ENCODE measurements at regions not wholly inside any gene's neighbourhood (a gene's known extent, or its start where the extent isn't known, plus 50 kb on each side); places are given as distances from the start of the nearest gene placed in this dataset.

DNA sequence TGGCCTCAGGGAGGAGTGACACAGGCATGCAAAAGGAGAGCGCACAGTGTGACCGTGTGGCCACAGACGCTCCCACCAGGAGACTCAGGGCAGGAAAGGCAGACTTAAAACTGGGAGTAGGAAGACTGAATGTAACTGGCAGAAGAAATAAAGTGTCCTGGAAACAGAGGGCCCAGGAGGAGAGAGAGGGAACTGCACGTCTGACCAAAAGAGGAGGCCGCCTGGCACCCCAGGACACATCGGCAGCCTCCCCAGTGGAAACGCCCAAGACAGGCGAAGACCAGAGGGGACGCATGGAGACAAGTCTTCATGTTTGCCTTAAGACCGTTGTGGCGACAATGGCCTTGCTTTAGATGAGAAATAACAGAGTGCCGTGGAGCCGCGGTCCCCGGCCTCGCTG is 163.6 kb upstream of the ALKAL2 start:
- no CpG with 5 or more reads among the region's 16 CpGs for WGBS (ENCODE audit: extremely low coverage, insufficient coverage, insufficient read length)
- no peak overlapping the region for H4K8ac ChIP-seq (ENCODE audit: low read depth, low read length)

GRCh38 chr2:449246-450067 is 161.6 kb upstream of the ALKAL2 start:
- Histone ChIP-seq H3K14ac (ENCODE audit: low read length) (no peak overlapping the region), H2AFZ (ENCODE audit: insufficient read depth, low read length, poor library complexity) (no peak overlapping the region), H4K8ac (ENCODE audit: low read depth, low read length) (no peak overlapping the region), H2BK5ac (ENCODE audit: low read depth, low read length, poor library complexity) (no peak overlapping the region), H3K79me2 (ENCODE audit: control insufficient read depth, insufficient read depth, low read length, poor library complexity) (no peaks in the 10 kb centered on the region), H3K4ac (ENCODE audit: low read depth, low read length) (no peak overlapping the region), H3K4me1 (ENCODE audit: control insufficient read depth in 1 of 2, insufficient read depth in 2 of 2, low read length in 2 of 2) (no peaks in the 10 kb centered on the region), H3K27me3 (ENCODE audit: insufficient read depth, low read length) (no peaks in the 10 kb centered on the region), H3K4me3 (ENCODE audit: low read depth, low read length) (no peak overlapping the region), H3K79me1 (ENCODE audit: low read length) (no peaks in the 10 kb centered on the region), H2AK5ac (ENCODE audit: low read length) (no peak overlapping the region), H4K12ac (ENCODE audit: low read depth, low read length) (no peak overlapping the region), H3K9me3 (ENCODE audit: insufficient read depth, low read depth, low read length) (no peaks in the 10 kb centered on the region), H3K23ac (ENCODE audit: low read length) (no peak overlapping the region), H3K27ac (ENCODE audit: low read depth, low read length) (no peak overlapping the region), H3K18ac (ENCODE audit: low read length) (no peak overlapping the region), H2BK12ac (ENCODE audit: low read length) (no peak overlapping the region), H3K36me3 (ENCODE audit: control insufficient read depth in 1 of 2, insufficient read depth in 2 of 2, low read length in 2 of 2) (no peaks in the 10 kb centered on the region), H4K91ac (ENCODE audit: low read depth, low read length) (no peak overlapping the region), H3K4me2 (ENCODE audit: low read length) (no peak overlapping the region), H2BK120ac (ENCODE audit: insufficient read depth, low read length, poor library complexity) (no peak overlapping the region), H3K9ac (ENCODE audit: low read length) (no peak overlapping the region)
- DNase-seq, result no peak
- WGBS (ENCODE audit: extremely low coverage, insufficient coverage, insufficient read length), result no CpG with 5 or more reads among the region's 6 CpGs

More for the DNA sequence above, 163.6 kb upstream of the ALKAL2 start:
- Histone ChIP-seq H3K27ac (ENCODE audit: low read depth, low read length) (no peak overlapping the region), H3K23ac (ENCODE audit: low read length) (no peak overlapping the region), H4K91ac (ENCODE audit: low read depth, low read length) (no peak overlapping the region), H3K79me1 (ENCODE audit: low read length) (no peaks in the 10 kb centered on the region), H3K9me3 (ENCODE audit: insufficient read depth, low read depth, low read length) (no peaks in the 10 kb centered on the region), H3K4me1 (ENCODE audit: control insufficient read depth in 1 of 2, insufficient read depth in 2 of 2, low read length in 2 of 2) (no peaks in the 10 kb centered on the region), H3K4me3 (ENCODE audit: low read depth, low read length) (no peak overlapping the region), H3K4ac (ENCODE audit: low read depth, low read length) (no peak overlapping the region), H3K4me2 (ENCODE audit: low read length) (no peak overlapping the region), H3K9ac (ENCODE audit: low read length) (no peak overlapping the region), H4K12ac (ENCODE audit: low read depth, low read length) (no peak overlapping the region), H2BK120ac (ENCODE audit: insufficient read depth, low read length, poor library complexity) (no peak overlapping the region), H3K14ac (ENCODE audit: low read length) (no peak overlapping the region), H2BK12ac (ENCODE audit: low read length) (no peak overlapping the region), H3K36me3 (ENCODE audit: control insufficient read depth in 1 of 2, insufficient read depth in 2 of 2, low read length in 2 of 2) (no peaks in the 10 kb centered on the region), H3K18ac (ENCODE audit: low read length) (no peak overlapping the region), H2AK5ac (ENCODE audit: low read length) (no peak overlapping the region), H3K79me2 (ENCODE audit: control insufficient read depth, insufficient read depth, low read length, poor library complexity) (no peaks in the 10 kb centered on the region), H2AFZ (ENCODE audit: insufficient read depth, low read length, poor library complexity) (no peak overlapping the region), H3K27me3 (ENCODE audit: insufficient read depth, low read length) (no peaks in the 10 kb centered on the region), H2BK5ac (ENCODE audit: low read depth, low read length, poor library complexity) (no peak overlapping the region)
- DNase-seq, result no peak

GRCh38 chr2:447902-448665 is 160.2 kb upstream of the ALKAL2 start:
- Histone ChIP-seq H4K91ac (ENCODE audit: low read depth, low read length) (no peak overlapping the region), H2BK12ac (ENCODE audit: low read length) (no peak overlapping the region), H3K79me2 (ENCODE audit: control insufficient read depth, insufficient read depth, low read length, poor library complexity) (no peaks in the 10 kb centered on the region), H3K9me3 (ENCODE audit: insufficient read depth, low read depth, low read length) (peaks cover 2% of the 10 kb centered on the region), H3K14ac (ENCODE audit: low read length) (no peak overlapping the region), H3K4me1 (ENCODE audit: control insufficient read depth in 1 of 2, insufficient read depth in 2 of 2, low read length in 2 of 2) (no peaks in the 10 kb centered on the region), H3K4me2 (ENCODE audit: low read length) (no peak overlapping the region), H3K9ac (ENCODE audit: low read length) (no peak overlapping the region), H2AK5ac (ENCODE audit: low read length) (no peak overlapping the region), H3K27me3 (ENCODE audit: insufficient read depth, low read length) (no peaks in the 10 kb centered on the region), H3K4ac (ENCODE audit: low read depth, low read length) (no peak overlapping the region), H4K12ac (ENCODE audit: low read depth, low read length) (no peak overlapping the region), H2BK120ac (ENCODE audit: insufficient read depth, low read length, poor library complexity) (no peak overlapping the region), H3K23ac (ENCODE audit: low read length) (no peak overlapping the region), H3K18ac (ENCODE audit: low read length) (no peak overlapping the region), H3K4me3 (ENCODE audit: low read depth, low read length) (no peak overlapping the region), H3K79me1 (ENCODE audit: low read length) (no peaks in the 10 kb centered on the region), H3K27ac (ENCODE audit: low read depth, low read length) (no peak overlapping the region), H2AFZ (ENCODE audit: insufficient read depth, low read length, poor library complexity) (no peak overlapping the region), H3K36me3 (ENCODE audit: control insufficient read depth in 1 of 2, insufficient read depth in 2 of 2, low read length in 2 of 2) (no peaks in the 10 kb centered on the region), H4K8ac (ENCODE audit: low read depth, low read length) (no peak overlapping the region), H2BK5ac (ENCODE audit: low read depth, low read length, poor library complexity) (no peak overlapping the region)
- DNase-seq, result no peak
- no CpG with 5 or more reads among the region's 14 CpGs for WGBS (ENCODE audit: extremely low coverage, insufficient coverage, insufficient read length)

DNA sequence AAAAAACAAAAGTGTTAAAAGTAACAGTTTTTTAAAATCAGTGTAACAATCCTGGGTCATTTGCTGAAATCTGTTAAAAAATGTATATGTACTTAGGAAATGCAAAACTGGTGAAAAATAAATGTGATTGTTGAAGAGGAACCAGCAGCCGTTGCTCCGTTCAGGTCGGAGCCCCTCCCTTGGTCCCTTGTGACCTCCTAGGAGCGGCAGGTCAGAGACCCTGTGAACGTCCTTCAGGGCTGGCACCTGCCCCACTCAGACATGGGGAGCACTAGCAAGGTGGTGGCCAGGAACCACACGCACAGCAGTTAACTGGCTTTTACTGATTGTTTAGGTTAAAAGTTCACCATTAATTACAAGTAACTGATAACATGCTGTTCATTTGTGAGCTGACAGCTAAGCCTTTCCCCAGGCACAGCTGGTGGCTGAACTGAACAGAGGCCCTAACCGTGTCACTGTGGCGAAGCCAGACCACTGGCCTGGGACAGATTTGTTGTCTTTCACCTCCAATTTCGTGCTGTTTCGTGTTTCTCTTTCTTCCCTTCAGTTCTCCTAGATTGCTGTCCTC is 159.2 kb upstream of the ALKAL2 start:
- H3K27ac ChIP-seq (ENCODE audit: low read depth, low read length), result no peak overlapping the region
- H4K8ac ChIP-seq (ENCODE audit: low read depth, low read length), result no peak overlapping the region
- no peaks in the 10 kb centered on the region for H3K4me1 ChIP-seq (ENCODE audit: control insufficient read depth in 1 of 2, insufficient read depth in 2 of 2, low read length in 2 of 2)
- H4K12ac ChIP-seq (ENCODE audit: low read depth, low read length), result no peak overlapping the region
- H2BK12ac ChIP-seq (ENCODE audit: low read length), result no peak overlapping the region
- H4K91ac ChIP-seq (ENCODE audit: low read depth, low read length), result no peak overlapping the region
- no peak overlapping the region for H2BK5ac ChIP-seq (ENCODE audit: low read depth, low read length, poor library complexity)
- no peak overlapping the region for H3K4ac ChIP-seq (ENCODE audit: low read depth, low read length)
- H3K79me2 ChIP-seq (ENCODE audit: control insufficient read depth, insufficient read depth, low read length, poor library complexity), result no peaks in the 10 kb centered on the region
- DNase-seq, result no peak
- H2AK5ac ChIP-seq (ENCODE audit: low read length), result no peak overlapping the region
- H3K79me1 ChIP-seq (ENCODE audit: low read length), result no peaks in the 10 kb centered on the region
- no peaks in the 10 kb centered on the region for H3K36me3 ChIP-seq (ENCODE audit: control insufficient read depth in 1 of 2, insufficient read depth in 2 of 2, low read length in 2 of 2)
- peaks cover 2% of the 10 kb centered on the region for H3K9me3 ChIP-seq (ENCODE audit: insufficient read depth, low read depth, low read length)
- H3K14ac ChIP-seq (ENCODE audit: low read length), result no peak overlapping the region
- no peak overlapping the region for H3K9ac ChIP-seq (ENCODE audit: low read length)
- H2BK120ac ChIP-seq (ENCODE audit: insufficient read depth, low read length, poor library complexity), result no peak overlapping the region
- H3K23ac ChIP-seq (ENCODE audit: low read length), result no peak overlapping the region
- no CpG with 5 or more reads among the region's 10 CpGs for WGBS (ENCODE audit: extremely low coverage, insufficient coverage, insufficient read length)
- H3K18ac ChIP-seq (ENCODE audit: low read length), result no peak overlapping the region
- H3K4me3 ChIP-seq (ENCODE audit: low read depth, low read length), result no peak overlapping the region
- H2AFZ ChIP-seq (ENCODE audit: insufficient read depth, low read length, poor library complexity), result no peak overlapping the region
- no peaks in the 10 kb centered on the region for H3K27me3 ChIP-seq (ENCODE audit: insufficient read depth, low read length)
- H3K4me2 ChIP-seq (ENCODE audit: low read length), result no peak overlapping the region
